Esophagus (tissue), 2 donors: ENCODE measurements at regions not wholly inside any gene's neighbourhood (a gene's known extent, or its start where the extent isn't known, plus 50 kb on each side); places are given as distances from the start of the nearest gene placed in this dataset.

Experiments
- H3K27ac ChIP-seq, 2 donors: one replicate each; pipeline ENCODE4 v1.5.1; 2013; ENCODE audit warnings: low read depth in 2 of 2, mild to moderate bottlenecking in 2 of 2, inconsistent platforms in 1 of 2, low read length in 1 of 2, moderate library complexity in 1 of 2
- H3K27me3 ChIP-seq, 2 donors: one replicate each; pipeline ENCODE4 v1.6.1; 2013; ENCODE audit warnings: low read length in 2 of 2, control low read depth in 1 of 2, mild to moderate bottlenecking in 1 of 2; ENCODE audit not compliant: insufficient read depth in 2 of 2, control insufficient read depth in 1 of 2
- H3K36me3 ChIP-seq, 2 donors: one replicate each; pipeline ENCODE4 v1.6.1; 2013; ENCODE audit warnings: low read length in 1 of 2; ENCODE audit not compliant: control insufficient read depth in 2 of 2, insufficient read depth in 2 of 2
- H3K4me1 ChIP-seq, 2 donors: one replicate each; pipeline ENCODE4 v1.6.1; 2013; ENCODE audit warnings: low read length in 1 of 2; ENCODE audit not compliant: control insufficient read depth in 2 of 2, insufficient read depth in 2 of 2
- H3K4me3 ChIP-seq, 2 donors: one replicate each; pipeline ENCODE4 v1.5.1; 2013; ENCODE audit warnings: low read length in 2 of 2, mild to moderate bottlenecking in 2 of 2, low read depth in 1 of 2, moderate library complexity in 1 of 2
- H3K9me3 ChIP-seq, 2 donors: one replicate each; pipeline ENCODE4 v1.6.1; 2013; ENCODE audit warnings: mild to moderate bottlenecking in 2 of 2, low read depth in 1 of 2, low read length in 1 of 2, moderate library complexity in 1 of 2; ENCODE audit not compliant: control insufficient read depth in 2 of 2, insufficient read depth in 1 of 2
- WGBS, 2 donors: extraction: QIAGEN DNeasy Blood & Tissue Kit; methylation state at CpG; one replicate each; pipeline ENCODE4 v1.1.7; 2013; 5-methylcytosine and 5-hydroxymethylcytosine counted together
- donor health status: healthy with polysubstance abuse.
- donor health status: Bipolar disorder and iron deficiency.

- no peaks in the 10 kb centered on the region for H3K27me3 ChIP-seq
- WGBS, 2 donors: 77 to 84% methylated on average over 3 of the region's 3 CpGs
- H3K36me3 ChIP-seq: no peaks in the 10 kb centered on the region
- H3K9me3 ChIP-seq: no peaks in the 10 kb centered on the region
- no peak overlapping the region for H3K27ac ChIP-seq
- no peaks in the 10 kb centered on the region for H3K4me1 ChIP-seq
- H3K4me3 ChIP-seq: no peak overlapping the region
These were observed 309.3 kb downstream of the GPR37 start for GRCh38 chr7:124456286-124456685.

- Histone ChIP-seq H3K4me3 (no peak overlapping the region), H3K4me1 (no peaks in the 10 kb centered on the region), H3K36me3 (no peaks in the 10 kb centered on the region), H3K9me3 (no peaks in the 10 kb centered on the region), H3K27me3 (no peaks in the 10 kb centered on the region), H3K27ac (no peak overlapping the region)
- WGBS, 2 donors: 70 to 73% methylated on average over 4 of the region's 4 CpGs
These were observed 313.4 kb downstream of the GPR37 start for GRCh38 chr7:124452186-124452585.

- no peaks in the 10 kb centered on the region for H3K27me3 ChIP-seq
- H3K4me1 ChIP-seq: no peaks in the 10 kb centered on the region
- no peak overlapping the region for H3K4me3 ChIP-seq
- 85% methylated on average over 1 of the region's 1 CpG for WGBS, 2 donors
- no peak overlapping the region for H3K27ac ChIP-seq
- no peaks in the 10 kb centered on the region for H3K36me3 ChIP-seq
- no peaks in the 10 kb centered on the region for H3K9me3 ChIP-seq
These were observed 315.7 kb downstream of the GPR37 start for GRCh38 chr7:124449896-124450295.

- Histone ChIP-seq H3K36me3 (no peaks in the 10 kb centered on the region), H3K4me1 (no peaks in the 10 kb centered on the region), H3K27me3 (no peaks in the 10 kb centered on the region), H3K9me3 (no peaks in the 10 kb centered on the region), H3K27ac (no peak overlapping the region), H3K4me3 (no peak overlapping the region)
- WGBS, 2 donors: 50 to 52% methylated on average over 2 of the region's 2 CpGs
These were observed 320.7 kb downstream of the GPR37 start for GRCh38 chr7:124444696-124445480.

GRCh38 chr7:124443762-124444161 is 321.8 kb downstream of the GPR37 start:
- no peaks in the 10 kb centered on the region for H3K9me3 ChIP-seq
- H3K4me3 ChIP-seq: no peak overlapping the region
- H3K4me1 ChIP-seq: no peaks in the 10 kb centered on the region
- H3K36me3 ChIP-seq: no peaks in the 10 kb centered on the region
- H3K27ac ChIP-seq: no peak overlapping the region
- H3K27me3 ChIP-seq: no peaks in the 10 kb centered on the region

- Histone ChIP-seq H3K9me3 (no peaks in the 10 kb centered on the region), H3K27me3 (no peaks in the 10 kb centered on the region), H3K4me1 (no peaks in the 10 kb centered on the region), H3K36me3 (no peaks in the 10 kb centered on the region), H3K4me3 (no peak overlapping the region), H3K27ac (no peak overlapping the region)
- 46 to 66% methylated on average over 2 of the region's 2 CpGs for WGBS, 2 donors
These were observed 325.5 kb downstream of the GPR37 start for GRCh38 chr7:124440081-124440480.

GRCh38 chr7:124432009-124432578 is 333.5 kb downstream of the GPR37 start:
- 88 to 89% methylated on average over 5 of the region's 5 CpGs for WGBS, 2 donors
- H3K9me3 ChIP-seq: no peaks in the 10 kb centered on the region
- H3K36me3 ChIP-seq: no peaks in the 10 kb centered on the region
- H3K4me3 ChIP-seq: no peak overlapping the region
- H3K27me3 ChIP-seq: no peaks in the 10 kb centered on the region
- H3K4me1 ChIP-seq: no peaks in the 10 kb centered on the region
- no peak overlapping the region for H3K27ac ChIP-seq

- Histone ChIP-seq H3K27me3 (no peaks in the 10 kb centered on the region), H3K4me3 (no peak overlapping the region), H3K9me3 (no peaks in the 10 kb centered on the region), H3K36me3 (no peaks in the 10 kb centered on the region), H3K27ac (no peak overlapping the region), H3K4me1 (no peaks in the 10 kb centered on the region)
- 81 to 84% methylated on average over 4 of the region's 4 CpGs for WGBS, 2 donors
These were observed 335.7 kb downstream of the GPR37 start for GRCh38 chr7:124429923-124430322.

GRCh38 chr7:124428781-124429180 is 336.8 kb downstream of the GPR37 start:
- no peaks in the 10 kb centered on the region for H3K4me1 ChIP-seq
- WGBS, 2 donors: 79 to 83% methylated on average over 7 of the region's 7 CpGs
- H3K36me3 ChIP-seq: no peaks in the 10 kb centered on the region
- H3K4me3 ChIP-seq: no peak overlapping the region
- no peak overlapping the region for H3K27ac ChIP-seq
- H3K27me3 ChIP-seq: no peaks in the 10 kb centered on the region
- no peaks in the 10 kb centered on the region for H3K9me3 ChIP-seq

- Histone ChIP-seq H3K9me3 (no peaks in the 10 kb centered on the region), H3K4me1 (no peaks in the 10 kb centered on the region), H3K27me3 (no peaks in the 10 kb centered on the region), H3K27ac (no peak overlapping the region), H3K36me3 (no peaks in the 10 kb centered on the region), H3K4me3 (no peak overlapping the region)
These were observed 339.0 kb downstream of the GPR37 start for GRCh38 chr7:124426621-124427020.
